ENCODE measurements at regions not wholly inside any gene's neighbourhood (a gene's known extent, or its start where the extent isn't known, plus 50 kb on each side); places are given as distances from the start of the nearest gene placed in this dataset.
A peak's percentile ranks its signal among the peaks of the same experiment; 100 is the strongest.

GRCh38 chr13:73497430-73497829 is 438.6 kb downstream of the KLF5 start:
- no peak for DNase-seq (ENCODE audit: extremely low read depth, low read depth)

GRCh38 chr13:73496711-73497110 is 437.9 kb downstream of the KLF5 start:
- no peak for DNase-seq (ENCODE audit: extremely low read depth, low read depth)

- DNase-seq (ENCODE audit: extremely low read depth, low read depth), result no peak
These were observed 434.0 kb downstream of the KLF5 start for GRCh38 chr13:73492811-73493210.

- no peak for DNase-seq (ENCODE audit: extremely low read depth, low read depth)
These were observed 423.8 kb downstream of the KLF5 start for GRCh38 chr13:73482556-73482955.

GRCh38 chr13:73481886-73482445 is 423.2 kb downstream of the KLF5 start:
- DNase-seq (ENCODE audit: extremely low read depth, low read depth), result no peak

GRCh38 chr13:73480779-73481559 is 422.2 kb downstream of the KLF5 start:
- no peak for DNase-seq (ENCODE audit: extremely low read depth, low read depth)

- no peak for DNase-seq (ENCODE audit: extremely low read depth, low read depth)
These were observed 421.1 kb downstream of the KLF5 start for GRCh38 chr13:73479856-73480255.

- no peak for DNase-seq (ENCODE audit: extremely low read depth, low read depth)
These were observed 420.5 kb downstream of the KLF5 start for GRCh38 chr13:73479351-73479750.

- DNase-seq (ENCODE audit: extremely low read depth, low read depth), result no peak
These were observed 418.6 kb downstream of the KLF5 start for GRCh38 chr13:73477441-73477840.

GRCh38 chr13:73473016-73473415 is 414.2 kb downstream of the KLF5 start:
- DNase-seq (ENCODE audit: extremely low read depth, low read depth), result no peak

GRCh38 chr13:73467125-73467524 is 408.3 kb downstream of the KLF5 start:
- no peak for DNase-seq (ENCODE audit: extremely low read depth, low read depth)

- DNase-seq (ENCODE audit: extremely low read depth, low read depth), result no peak
These were observed 407.8 kb downstream of the KLF5 start for GRCh38 chr13:73466561-73466960.

- DNase-seq (ENCODE audit: extremely low read depth, low read depth), result peak; percentile 16
These were observed 406.8 kb downstream of the KLF5 start for GRCh38 chr13:73465617-73465971.

- DNase-seq (ENCODE audit: extremely low read depth, low read depth), result no peak
These were observed 406.2 kb downstream of the KLF5 start for GRCh38 chr13:73464758-73465616.

GRCh38 chr13:73462241-73462640 is 403.4 kb downstream of the KLF5 start:
- no peak for DNase-seq (ENCODE audit: extremely low read depth, low read depth)

GRCh38 chr13:73451221-73452029 is 392.6 kb downstream of the KLF5 start:
- DNase-seq (ENCODE audit: extremely low read depth, low read depth), result no peak

- DNase-seq (ENCODE audit: extremely low read depth, low read depth), result no peak
These were observed 391.8 kb downstream of the KLF5 start for GRCh38 chr13:73450583-73450982.

GRCh38 chr13:73449252-73449651 is 390.4 kb downstream of the KLF5 start:
- no peak for DNase-seq (ENCODE audit: extremely low read depth, low read depth)

GRCh38 chr13:73440296-73440895 is 381.6 kb downstream of the KLF5 start:
- DNase-seq (ENCODE audit: extremely low read depth, low read depth), result no peak

GRCh38 chr13:73433890-73434289 is 375.1 kb downstream of the KLF5 start:
- no peak for DNase-seq (ENCODE audit: extremely low read depth, low read depth)

All from NCI-H460 (cell line).